A549 (cell line): ENCODE measurements at regions not wholly inside any gene's neighbourhood (a gene's known extent, or its start where the extent isn't known, plus 50 kb on each side); places are given as distances from the start of the nearest gene placed in this dataset.

Source experiments
- EP300 ChIP-seq, 2 experiments: fragments of >200 bp; sonication (Bioruptor Twin); formaldehyde crosslinking; IDR thresholded peaks; 2 replicates in 1 of 2; 3 replicates in 1 of 2; pipeline ENCODE4 v1.6.1; 2016 to 2017
- JUN ChIP-seq, 2 experiments: fragments of >200 bp; sonication (Bioruptor Twin); formaldehyde crosslinking; IDR thresholded peaks; 2 replicates in 1 of 2; 3 replicates in 1 of 2; pipeline ENCODE4 v1.6.1; 2016 to 2017
- POLR2A ChIP-seq: IDR thresholded peaks from 2 replicates; pipeline ENCODE4 v1.6.1; 2012; ENCODE audit warnings: mild to moderate bottlenecking, low read length
- RAD21 ChIP-seq, 2 experiments: fragments of >200 bp in 1 of 2; sonication (Bioruptor Twin) in 1 of 2; formaldehyde crosslinking in 1 of 2; IDR thresholded peaks in 1 of 2; conservative IDR thresholded peaks in 1 of 2; 2 replicates in 1 of 2; 3 replicates in 1 of 2; pipeline ENCODE4 v1.6.1; 2012 to 2018; ENCODE audit warnings: inconsistent platforms in 1 of 2
- RFX5 ChIP-seq: fragments of 450-650 bp; IDR thresholded peaks from 2 replicates; pipeline ENCODE4 v1.7.1; 2014; ENCODE audit warnings: antibody characterized with exemption, mild to moderate bottlenecking, moderate library complexity
- SMC3 ChIP-seq: fragments of >200 bp; sonication (Bioruptor Twin); formaldehyde crosslinking; IDR thresholded peaks from 3 replicates; pipeline ENCODE4 v1.6.1; 2018; ENCODE audit warnings: inconsistent platforms
- TP53 ChIP-seq: fragments of 250-450 bp; sonication (Bioruptor Pico); IDR thresholded peaks from 2 replicates; pipeline ENCODE4 v1.5.0; 2021; ENCODE audit warnings: mild to moderate bottlenecking, moderate library complexity
- TF ChIP-seq, protein P1 (sequence below): fragments of >200 bp; sonication (Bioruptor Twin); formaldehyde crosslinking; IDR thresholded peaks from 3 replicates; pipeline ENCODE4 v1.5.1; 2016
- TF ChIP-seq, protein P2 (sequence below): IDR thresholded peaks from 2 replicates; pipeline ENCODE4 v1.6.1; 2012

DNA sequence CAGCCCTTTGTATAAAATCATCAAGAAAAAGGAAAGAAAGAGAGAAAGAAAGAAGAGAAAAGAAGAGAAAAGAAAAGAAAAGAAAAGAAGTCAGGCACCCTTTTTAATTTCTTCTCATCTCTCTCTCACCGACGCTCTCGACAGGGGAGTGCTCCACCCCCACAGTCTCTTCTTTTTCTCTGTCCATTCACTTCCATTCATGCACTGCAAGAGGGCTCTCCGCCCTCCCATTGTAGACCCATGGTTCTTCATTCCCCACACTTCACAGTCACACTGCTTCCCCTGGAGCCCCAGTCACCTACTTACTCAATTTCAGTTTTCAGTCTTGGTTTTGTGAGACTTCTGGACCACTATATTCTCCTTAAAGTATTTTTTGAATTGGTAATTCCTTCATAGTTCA, 254.7 kb downstream of the SOX2 start:
- no peak for TF ChIP-seq POLR2A
- no peak for TF ChIP-seq TP53 (CRISPR knock-in tag)
- no peak for TF ChIP-seq EP300 (IDR thresholded peaks at IDR 0.05)
- TF ChIP-seq, protein P1, sequence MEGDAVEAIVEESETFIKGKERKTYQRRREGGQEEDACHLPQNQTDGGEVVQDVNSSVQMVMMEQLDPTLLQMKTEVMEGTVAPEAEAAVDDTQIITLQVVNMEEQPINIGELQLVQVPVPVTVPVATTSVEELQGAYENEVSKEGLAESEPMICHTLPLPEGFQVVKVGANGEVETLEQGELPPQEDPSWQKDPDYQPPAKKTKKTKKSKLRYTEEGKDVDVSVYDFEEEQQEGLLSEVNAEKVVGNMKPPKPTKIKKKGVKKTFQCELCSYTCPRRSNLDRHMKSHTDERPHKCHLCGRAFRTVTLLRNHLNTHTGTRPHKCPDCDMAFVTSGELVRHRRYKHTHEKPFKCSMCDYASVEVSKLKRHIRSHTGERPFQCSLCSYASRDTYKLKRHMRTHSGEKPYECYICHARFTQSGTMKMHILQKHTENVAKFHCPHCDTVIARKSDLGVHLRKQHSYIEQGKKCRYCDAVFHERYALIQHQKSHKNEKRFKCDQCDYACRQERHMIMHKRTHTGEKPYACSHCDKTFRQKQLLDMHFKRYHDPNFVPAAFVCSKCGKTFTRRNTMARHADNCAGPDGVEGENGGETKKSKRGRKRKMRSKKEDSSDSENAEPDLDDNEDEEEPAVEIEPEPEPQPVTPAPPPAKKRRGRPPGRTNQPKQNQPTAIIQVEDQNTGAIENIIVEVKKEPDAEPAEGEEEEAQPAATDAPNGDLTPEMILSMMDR: no peak
- TF ChIP-seq JUN (IDR thresholded peaks at IDR 0.05): no peak
- TF ChIP-seq, protein P2, sequence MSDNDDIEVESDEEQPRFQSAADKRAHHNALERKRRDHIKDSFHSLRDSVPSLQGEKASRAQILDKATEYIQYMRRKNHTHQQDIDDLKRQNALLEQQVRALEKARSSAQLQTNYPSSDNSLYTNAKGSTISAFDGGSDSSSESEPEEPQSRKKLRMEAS: no peak
- no peak for TF ChIP-seq RAD21 (conservative IDR thresholded peaks at IDR 0.05 in 1 of 2, IDR thresholded peaks at IDR 0.05 in 1 of 2)
- TF ChIP-seq SMC3: no peak
- no peak for TF ChIP-seq RFX5
